Suprapubic skin (tissue), 4 donors: ENCODE measurements at regions not wholly inside any gene's neighbourhood (a gene's known extent, or its start where the extent isn't known, plus 50 kb on each side); places are given as distances from the start of the nearest gene placed in this dataset.

Experiments
- DNase-seq, 2 donors: peaks; one replicate each; pipeline ENCODE4 v3.0.0-alpha.2; 2019; ENCODE audit warnings: low spot score in 2 of 2
- H3K27ac ChIP-seq: fragments of 200-600 bp; sonication (generic); one replicate; pipeline ENCODE4 v1.5.1; 2019
- H3K27me3 ChIP-seq: fragments of 200-600 bp; sonication (generic); one replicate; pipeline ENCODE4 v1.5.1; 2019
- H3K36me3 ChIP-seq: fragments of 200-600 bp; sonication (generic); one replicate; pipeline ENCODE4 v1.5.1; 2019
- H3K4me1 ChIP-seq: fragments of 200-600 bp; sonication (generic); one replicate; pipeline ENCODE4 v1.5.1; 2019
- H3K4me3 ChIP-seq: fragments of 200-600 bp; sonication (generic); one replicate; pipeline ENCODE4 v1.5.1; 2019; ENCODE audit warnings: mild to moderate bottlenecking
- H3K9me3 ChIP-seq: fragments of 200-600 bp; sonication (generic); one replicate; pipeline ENCODE4 v1.5.1; 2019
- EP300 ChIP-seq: sonication (generic); formaldehyde crosslinking; IDR thresholded peaks from one replicate; pipeline ENCODE4 v1.6.1; 2017; ENCODE audit warnings: antibody characterized with exemption
- POLR2A ChIP-seq, 2 donors: fragments of 450-650 bp; IDR thresholded peaks; one replicate each; pipeline ENCODE4 v1.6.1; 2017; ENCODE audit warnings: antibody characterized with exemption in 2 of 2, mild to moderate bottlenecking in 2 of 2, moderate library complexity in 2 of 2
- POLR2AphosphoS5 ChIP-seq, 3 donors: sonication (generic); formaldehyde crosslinking; IDR thresholded peaks; one replicate each; pipeline ENCODE4 v1.6.1; 2017; ENCODE audit warnings: antibody characterized with exemption in 3 of 3
- WGBS: methylation state at CpG from one replicate; pipeline ENCODE4 v1.1.5; 2018; 5-methylcytosine and 5-hydroxymethylcytosine counted together
- TF ChIP-seq, protein P1 (sequence below), 2 donors: fragments of 200-600 bp in 1 of 2; fragments of 450-650 bp in 1 of 2; sonication (generic) in 1 of 2; IDR thresholded peaks; one replicate each; pipeline ENCODE4 v1.5.1; 2016 to 2019; ENCODE audit warnings: antibody characterized with exemption in 2 of 2, mild to moderate bottlenecking in 1 of 2, moderate library complexity in 1 of 2

DNA sequence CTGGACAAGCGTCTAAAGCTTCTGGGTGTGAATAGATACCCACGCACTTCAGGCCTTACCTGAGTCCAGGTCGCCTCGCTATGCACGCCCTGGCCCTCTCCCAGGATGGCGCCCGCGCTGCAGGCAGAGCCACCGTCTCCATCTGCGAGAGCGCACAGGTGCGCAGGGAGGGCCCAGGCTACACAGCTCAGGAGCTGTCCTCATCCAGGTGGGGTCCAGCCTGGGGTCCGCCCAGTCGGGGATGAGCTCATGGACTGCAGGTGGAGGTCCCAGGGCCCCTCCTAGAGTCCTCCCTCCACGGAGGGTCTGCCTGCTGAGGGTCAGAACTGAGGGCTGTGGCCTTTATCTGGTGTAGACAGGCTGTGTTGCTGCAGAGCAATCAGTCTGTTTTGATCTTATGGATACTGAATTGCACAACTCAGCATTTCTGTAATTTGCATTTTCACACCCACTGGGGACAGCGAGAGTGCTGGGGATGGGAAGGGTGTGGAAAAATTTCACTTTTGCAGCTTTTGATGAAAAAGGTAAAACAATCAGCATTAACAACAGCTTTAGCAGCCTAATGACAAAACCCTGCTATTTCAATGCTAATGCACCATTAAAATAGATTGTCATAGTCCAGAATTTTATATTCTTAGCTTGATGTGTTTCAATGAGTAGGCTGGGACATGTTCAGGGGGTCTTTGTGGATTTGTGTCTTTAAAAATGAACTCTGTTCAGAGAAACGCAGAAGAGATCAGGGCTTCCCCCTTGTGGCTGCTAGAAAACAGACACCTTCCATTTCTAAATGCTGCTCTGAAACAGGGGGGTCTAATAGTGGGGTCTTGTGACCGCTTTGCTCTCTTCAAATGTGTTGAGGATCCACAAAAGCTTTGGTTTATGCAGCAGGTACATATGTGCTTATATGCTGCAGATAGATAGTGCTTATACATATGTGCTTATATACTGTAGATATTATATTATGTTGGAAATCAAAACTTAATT lies 77.8 kb upstream of the PHACTR3 start:
- no peak for DNase-seq
- TF ChIP-seq, protein P1, sequence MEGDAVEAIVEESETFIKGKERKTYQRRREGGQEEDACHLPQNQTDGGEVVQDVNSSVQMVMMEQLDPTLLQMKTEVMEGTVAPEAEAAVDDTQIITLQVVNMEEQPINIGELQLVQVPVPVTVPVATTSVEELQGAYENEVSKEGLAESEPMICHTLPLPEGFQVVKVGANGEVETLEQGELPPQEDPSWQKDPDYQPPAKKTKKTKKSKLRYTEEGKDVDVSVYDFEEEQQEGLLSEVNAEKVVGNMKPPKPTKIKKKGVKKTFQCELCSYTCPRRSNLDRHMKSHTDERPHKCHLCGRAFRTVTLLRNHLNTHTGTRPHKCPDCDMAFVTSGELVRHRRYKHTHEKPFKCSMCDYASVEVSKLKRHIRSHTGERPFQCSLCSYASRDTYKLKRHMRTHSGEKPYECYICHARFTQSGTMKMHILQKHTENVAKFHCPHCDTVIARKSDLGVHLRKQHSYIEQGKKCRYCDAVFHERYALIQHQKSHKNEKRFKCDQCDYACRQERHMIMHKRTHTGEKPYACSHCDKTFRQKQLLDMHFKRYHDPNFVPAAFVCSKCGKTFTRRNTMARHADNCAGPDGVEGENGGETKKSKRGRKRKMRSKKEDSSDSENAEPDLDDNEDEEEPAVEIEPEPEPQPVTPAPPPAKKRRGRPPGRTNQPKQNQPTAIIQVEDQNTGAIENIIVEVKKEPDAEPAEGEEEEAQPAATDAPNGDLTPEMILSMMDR (IDR thresholded peaks at IDR 0.05), result no peak
- TF ChIP-seq POLR2A (IDR thresholded peaks at IDR 0.05), result no peak
- no peak for TF ChIP-seq EP300
- no peak for TF ChIP-seq POLR2AphosphoS5 (IDR thresholded peaks at IDR 0.05)
- Histone ChIP-seq H3K36me3 (no peaks in the 10 kb centered on the region), H3K4me3 (no peak overlapping the region), H3K27me3 (peaks cover 67% of the 10 kb centered on the region), H3K9me3 (no peaks in the 10 kb centered on the region), H3K27ac (no peak overlapping the region), H3K4me1 (no peaks in the 10 kb centered on the region)
- 61% methylated on average over 10 of the region's 18 CpGs for WGBS

DNA sequence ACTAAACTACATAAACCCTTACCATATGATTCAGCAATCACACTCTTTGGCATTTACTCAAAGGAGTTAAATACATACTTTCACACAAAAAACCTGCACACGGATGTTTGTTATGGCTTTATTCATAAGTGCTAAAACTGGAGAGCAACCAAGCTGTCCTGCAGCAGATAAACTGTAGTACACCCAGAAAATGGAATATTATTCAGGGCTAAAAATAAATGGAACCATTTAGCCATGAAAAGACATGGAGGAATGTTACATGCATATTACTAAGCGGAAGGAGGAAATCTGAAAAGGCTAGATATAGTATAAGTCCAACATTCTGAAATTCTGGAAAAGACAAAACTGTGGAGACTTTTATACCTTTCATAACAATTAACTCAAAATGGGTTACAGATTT lies 73.6 kb upstream of the PHACTR3 start:
- TF ChIP-seq POLR2A (IDR thresholded peaks at IDR 0.05) (no peak), EP300 (no peak), POLR2AphosphoS5 (IDR thresholded peaks at IDR 0.05) (no peak)
- TF ChIP-seq, protein P1 (IDR thresholded peaks at IDR 0.05), result no peak
- H3K4me1 ChIP-seq, result no peaks in the 10 kb centered on the region
- DNase-seq, result no peak
- no peaks in the 10 kb centered on the region for H3K9me3 ChIP-seq
- no peak overlapping the region for H3K27ac ChIP-seq
- peaks cover 46% of the 10 kb centered on the region for H3K27me3 ChIP-seq
- no peak overlapping the region for H3K4me3 ChIP-seq
- 52% methylated on average over 2 of the region's 2 CpGs for WGBS
- H3K36me3 ChIP-seq, result no peaks in the 10 kb centered on the region

DNA sequence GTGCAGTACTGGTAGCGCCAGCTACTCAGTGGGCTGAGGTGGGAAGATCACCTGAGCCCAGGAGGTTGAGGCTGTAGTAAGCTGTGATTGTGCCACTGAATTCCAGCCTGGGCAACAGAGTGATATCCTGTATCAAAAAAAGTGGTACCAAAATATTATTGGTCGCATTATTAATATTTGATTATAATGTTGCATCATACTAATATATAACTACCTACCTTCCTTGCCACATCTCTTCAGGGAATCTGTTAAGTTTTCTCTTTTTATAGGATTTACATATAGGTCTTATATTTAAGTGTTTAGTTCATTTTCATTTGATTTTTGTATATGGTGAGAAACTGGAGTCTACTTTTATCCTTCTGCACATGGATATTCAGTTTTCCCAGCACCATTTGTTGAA lies 66.3 kb upstream of the PHACTR3 start:
- no peak for DNase-seq
- 89% methylated on average over 2 of the region's 2 CpGs for WGBS

DNA sequence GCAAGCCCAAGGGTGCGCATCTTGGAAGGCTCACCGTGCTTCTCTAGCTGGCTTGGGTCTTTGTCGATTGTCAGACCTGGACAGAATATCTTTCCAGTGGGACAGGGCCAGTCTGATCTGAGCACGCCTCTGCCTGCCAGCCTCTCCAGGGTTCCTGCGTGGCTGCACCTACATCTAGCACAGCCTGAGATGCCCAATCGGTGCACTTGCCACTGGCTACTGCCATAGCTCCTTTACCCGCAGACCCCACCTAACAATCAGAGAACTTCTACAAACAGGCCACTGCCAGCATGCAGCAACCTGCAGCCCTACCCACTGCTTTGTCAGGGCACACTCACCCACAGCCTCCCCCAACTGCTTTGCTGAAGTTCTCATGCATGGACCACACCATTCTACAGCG lies 56.7 kb upstream of the PHACTR3 start:
- Histone ChIP-seq H3K4me3 (no peak overlapping the region), H3K27me3 (peaks cover 25% of the 10 kb centered on the region), H3K9me3 (no peaks in the 10 kb centered on the region), H3K27ac (no peak overlapping the region), H3K36me3 (no peaks in the 10 kb centered on the region), H3K4me1 (no peaks in the 10 kb centered on the region)
- DNase-seq, result no peak
- TF ChIP-seq, protein P1 (IDR thresholded peaks at IDR 0.05), result no peak
- TF ChIP-seq POLR2A (IDR thresholded peaks at IDR 0.05) (no peak), EP300 (no peak), POLR2AphosphoS5 (IDR thresholded peaks at IDR 0.05) (no peak)
- WGBS, result 75% methylated on average over 7 of the region's 8 CpGs

More for the DNA sequence above, 66.3 kb upstream of the PHACTR3 start:
- Histone ChIP-seq H3K4me3 (no peak overlapping the region), H3K9me3 (no peaks in the 10 kb centered on the region), H3K36me3 (no peaks in the 10 kb centered on the region), H3K4me1 (no peaks in the 10 kb centered on the region), H3K27ac (no peak overlapping the region), H3K27me3 (peaks cover 4% of the 10 kb centered on the region)
- TF ChIP-seq EP300, result no peak
- no peak for TF ChIP-seq POLR2AphosphoS5 (IDR thresholded peaks at IDR 0.05)
- TF ChIP-seq, protein P1 (IDR thresholded peaks at IDR 0.05), result no peak
- TF ChIP-seq POLR2A (IDR thresholded peaks at IDR 0.05), result no peak
